BJ (cell line): ENCODE measurements at regions not wholly inside any gene's neighbourhood (a gene's known extent, or its start where the extent isn't known, plus 50 kb on each side); places are given as distances from the start of the nearest gene placed in this dataset.

Source experiments
- CTCF ChIA-PET: fragments of 350-600 bp; formaldehyde crosslinking; extraction: SDS; loops from one replicate; lab custom pipeline; 2021; ENCODE audit warnings: antibody characterized with exemption, inconsistent platforms; lab: Yijun Ruan, JAX
- POLR2A ChIA-PET: fragments of 300-600 bp; sonication (Branson Sonifier 250); formaldehyde crosslinking; extraction: SDS; loops from one replicate; lab custom pipeline; 2021; ENCODE audit warnings: antibody characterized with exemption; lab: Charles Lee
- DNase-seq: peaks from one replicate; pipeline ENCODE4 v3.0.0-alpha.2; 2011; ENCODE audit warnings: low read depth
- H3K27me3 ChIP-seq: 2 replicates; pipeline ENCODE4 v1.6.0; 2011; ENCODE audit warnings: low read length; ENCODE audit not compliant: control insufficient read depth, insufficient read depth
- H3K36me3 ChIP-seq: 2 replicates; pipeline ENCODE4 v1.5.1; 2011; ENCODE audit warnings: low read length; ENCODE audit not compliant: control insufficient read depth, insufficient read depth
- H3K4me3 ChIP-seq: 2 replicates; pipeline ENCODE4 v1.5.1; 2011; ENCODE audit warnings: low read depth, mild to moderate bottlenecking, control low read depth, low read length
- TF ChIP-seq, protein P1 (sequence below): IDR thresholded peaks from 2 replicates; pipeline ENCODE4 v1.5.1; 2011; ENCODE audit warnings: low read depth, mild to moderate bottlenecking, control low read depth, inconsistent platforms, low read length, moderate library complexity; ENCODE audit not compliant: insufficient read depth

GRCh38 chr4:45004847-45005565 is 278.6 kb upstream of the GNPDA2 start:
- TF ChIP-seq, protein P1, sequence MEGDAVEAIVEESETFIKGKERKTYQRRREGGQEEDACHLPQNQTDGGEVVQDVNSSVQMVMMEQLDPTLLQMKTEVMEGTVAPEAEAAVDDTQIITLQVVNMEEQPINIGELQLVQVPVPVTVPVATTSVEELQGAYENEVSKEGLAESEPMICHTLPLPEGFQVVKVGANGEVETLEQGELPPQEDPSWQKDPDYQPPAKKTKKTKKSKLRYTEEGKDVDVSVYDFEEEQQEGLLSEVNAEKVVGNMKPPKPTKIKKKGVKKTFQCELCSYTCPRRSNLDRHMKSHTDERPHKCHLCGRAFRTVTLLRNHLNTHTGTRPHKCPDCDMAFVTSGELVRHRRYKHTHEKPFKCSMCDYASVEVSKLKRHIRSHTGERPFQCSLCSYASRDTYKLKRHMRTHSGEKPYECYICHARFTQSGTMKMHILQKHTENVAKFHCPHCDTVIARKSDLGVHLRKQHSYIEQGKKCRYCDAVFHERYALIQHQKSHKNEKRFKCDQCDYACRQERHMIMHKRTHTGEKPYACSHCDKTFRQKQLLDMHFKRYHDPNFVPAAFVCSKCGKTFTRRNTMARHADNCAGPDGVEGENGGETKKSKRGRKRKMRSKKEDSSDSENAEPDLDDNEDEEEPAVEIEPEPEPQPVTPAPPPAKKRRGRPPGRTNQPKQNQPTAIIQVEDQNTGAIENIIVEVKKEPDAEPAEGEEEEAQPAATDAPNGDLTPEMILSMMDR, result no peak
- DNase-seq, result no peak
- ChIA-PET POLR2A (no interaction called here), CTCF (no interaction called here)
- Histone ChIP-seq H3K4me3 (no peak overlapping the region), H3K36me3 (no peaks in the 10 kb centered on the region), H3K27me3 (no peaks in the 10 kb centered on the region)

DNA sequence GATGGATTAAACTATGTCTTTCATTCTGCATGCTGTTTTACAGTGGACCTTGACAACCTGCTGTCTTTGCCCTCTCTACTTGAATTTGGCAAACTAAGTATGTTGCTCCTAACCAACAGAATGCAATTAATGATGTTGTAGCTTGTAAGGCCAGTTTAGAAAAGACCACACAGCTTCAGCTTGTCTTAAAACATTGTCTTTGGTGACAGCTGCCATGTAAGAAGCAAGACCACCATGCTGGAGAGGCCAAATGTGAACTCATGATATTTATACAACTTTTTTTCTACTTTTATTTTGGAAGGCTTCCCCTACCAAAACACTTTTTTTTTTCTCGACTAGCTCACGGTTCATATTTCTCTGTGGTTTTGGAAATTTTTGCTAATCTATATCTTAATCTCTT is 278.0 kb upstream of the GNPDA2 start:
- TF ChIP-seq, protein P1, result no peak
- POLR2A ChIA-PET, result no interaction called here
- Histone ChIP-seq H3K27me3 (no peaks in the 10 kb centered on the region), H3K36me3 (no peaks in the 10 kb centered on the region), H3K4me3 (no peak overlapping the region)
- CTCF ChIA-PET, result no interaction called here
- DNase-seq, result no peak

- TF ChIP-seq, protein P1, result no peak
- POLR2A ChIA-PET, result no interaction called here
- Histone ChIP-seq H3K4me3 (no peak overlapping the region), H3K27me3 (no peaks in the 10 kb centered on the region), H3K36me3 (no peaks in the 10 kb centered on the region)
- DNase-seq, result no peak
- CTCF ChIA-PET, result no interaction called here
Measured at GRCh38 chr4:44996276-44996845, 270.0 kb upstream of the GNPDA2 start.

GRCh38 chr4:44988011-44988410 is 261.7 kb upstream of the GNPDA2 start:
- TF ChIP-seq, protein P1, result no peak
- POLR2A ChIA-PET, result no interaction called here
- Histone ChIP-seq H3K27me3 (no peaks in the 10 kb centered on the region), H3K36me3 (no peaks in the 10 kb centered on the region), H3K4me3 (no peak overlapping the region)
- CTCF ChIA-PET, result no interaction called here
- no peak for DNase-seq

DNA sequence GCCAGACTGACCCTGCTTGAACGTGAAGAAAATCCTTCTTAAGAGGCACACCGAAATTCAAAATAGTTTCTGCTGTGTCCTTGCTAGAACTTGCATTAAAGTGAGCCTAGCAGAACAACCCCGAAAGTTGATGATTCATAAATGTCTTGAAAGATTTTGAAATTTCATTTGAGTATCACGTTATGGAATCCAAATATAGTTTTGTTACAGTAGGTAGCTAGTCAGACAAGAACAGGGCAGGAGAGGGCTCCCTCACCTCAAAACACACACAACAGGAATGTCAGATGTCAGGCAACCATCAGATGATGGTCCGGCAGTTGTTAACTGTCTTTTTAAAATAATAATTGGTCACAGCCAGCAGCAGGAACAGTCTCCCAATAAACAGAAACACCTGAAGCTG is 259.6 kb upstream of the GNPDA2 start:
- ChIA-PET CTCF (no interaction called here), POLR2A (no interaction called here)
- DNase-seq, result no peak
- no peak overlapping the region for H3K4me3 ChIP-seq
- H3K27me3 ChIP-seq, result no peaks in the 10 kb centered on the region
- no peaks in the 10 kb centered on the region for H3K36me3 ChIP-seq
- TF ChIP-seq, protein P1, result no peak
